ENCODE measurements at regions not wholly inside any gene's neighbourhood (a gene's known extent, or its start where the extent isn't known, plus 50 kb on each side); places are given as distances from the start of the nearest gene placed in this dataset.

GRCh38 chr7:84603545-84603944 lies 409.0 kb upstream of the SEMA3A start:
- TF ChIP-seq POLR2A (IDR thresholded peaks at IDR 0.05; ENCODE audit: borderline replicate concordance, extremely low read depth, insufficient read depth, insufficient read length) (no peak), CTCF (IDR thresholded peaks at IDR 0.05 in 2 of 3, conservative IDR thresholded peaks at IDR 0.05 in 1 of 3; ENCODE audit: borderline replicate concordance in 1 of 3, insufficient read depth in 1 of 3, low read depth in 2 of 3, low read length in 2 of 3) (no peak), YY1 (IDR thresholded peaks at IDR 0.05; ENCODE audit: extremely low read depth, insufficient replicate concordance, low read depth, low read length) (no peak)
- TF ChIP-seq, protein P1, sequence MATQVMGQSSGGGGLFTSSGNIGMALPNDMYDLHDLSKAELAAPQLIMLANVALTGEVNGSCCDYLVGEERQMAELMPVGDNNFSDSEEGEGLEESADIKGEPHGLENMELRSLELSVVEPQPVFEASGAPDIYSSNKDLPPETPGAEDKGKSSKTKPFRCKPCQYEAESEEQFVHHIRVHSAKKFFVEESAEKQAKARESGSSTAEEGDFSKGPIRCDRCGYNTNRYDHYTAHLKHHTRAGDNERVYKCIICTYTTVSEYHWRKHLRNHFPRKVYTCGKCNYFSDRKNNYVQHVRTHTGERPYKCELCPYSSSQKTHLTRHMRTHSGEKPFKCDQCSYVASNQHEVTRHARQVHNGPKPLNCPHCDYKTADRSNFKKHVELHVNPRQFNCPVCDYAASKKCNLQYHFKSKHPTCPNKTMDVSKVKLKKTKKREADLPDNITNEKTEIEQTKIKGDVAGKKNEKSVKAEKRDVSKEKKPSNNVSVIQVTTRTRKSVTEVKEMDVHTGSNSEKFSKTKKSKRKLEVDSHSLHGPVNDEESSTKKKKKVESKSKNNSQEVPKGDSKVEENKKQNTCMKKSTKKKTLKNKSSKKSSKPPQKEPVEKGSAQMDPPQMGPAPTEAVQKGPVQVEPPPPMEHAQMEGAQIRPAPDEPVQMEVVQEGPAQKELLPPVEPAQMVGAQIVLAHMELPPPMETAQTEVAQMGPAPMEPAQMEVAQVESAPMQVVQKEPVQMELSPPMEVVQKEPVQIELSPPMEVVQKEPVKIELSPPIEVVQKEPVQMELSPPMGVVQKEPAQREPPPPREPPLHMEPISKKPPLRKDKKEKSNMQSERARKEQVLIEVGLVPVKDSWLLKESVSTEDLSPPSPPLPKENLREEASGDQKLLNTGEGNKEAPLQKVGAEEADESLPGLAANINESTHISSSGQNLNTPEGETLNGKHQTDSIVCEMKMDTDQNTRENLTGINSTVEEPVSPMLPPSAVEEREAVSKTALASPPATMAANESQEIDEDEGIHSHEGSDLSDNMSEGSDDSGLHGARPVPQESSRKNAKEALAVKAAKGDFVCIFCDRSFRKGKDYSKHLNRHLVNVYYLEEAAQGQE (IDR thresholded peaks at IDR 0.05; ENCODE audit: low read depth), result no peak

All from HCT116 (cell line).